GM12878 (cell line): ENCODE measurements at regions not wholly inside any gene's neighbourhood (a gene's known extent, or its start where the extent isn't known, plus 50 kb on each side); places are given as distances from the start of the nearest gene placed in this dataset.

Experiments used
- ATAC-seq: fragments of 200-7000 bp; cut with Tn5 transposase; 3 replicates; pipeline ENCODE4 v1.9.1; 2020; ENCODE audit warnings: mild to moderate bottlenecking, moderate library complexity
- BruUV-seq: library from RNA; stranded (reverse); fragments of 400-500 nt; replicated peaks from 2 replicates; lab custom pipeline; 2021; lab: Mats Ljungman, UMichigan
- CTCF ChIA-PET: fragments of 300-600 bp; sonication (Branson Sonifier 250); formaldehyde crosslinking; extraction: SDS; loops from one replicate; lab custom pipeline; 2021; ENCODE audit warnings: inconsistent platforms; lab: Yijun Ruan, JAX
- POLR2A ChIA-PET: fragments of 350-600 bp; formaldehyde crosslinking; extraction: SDS; loops from one replicate; lab custom pipeline; 2021; ENCODE audit warnings: inconsistent platforms; lab: Charles Lee
- RAD21 ChIA-PET: fragments of 300-600 bp; sonication (Branson Sonifier 250); formaldehyde crosslinking; loops from one replicate; lab custom pipeline; 2023; ENCODE audit warnings: antibody characterized with exemption; ENCODE audit not compliant: unreplicated experiment; lab: Charles Lee
- SMC1A ChIA-PET: fragments of 300-600 bp; sonication (Branson Sonifier 250); formaldehyde crosslinking; loops from one replicate; lab custom pipeline; 2023; ENCODE audit not compliant: unreplicated experiment, uncharacterized antibody; lab: Charles Lee
- DNase-seq: peaks from one replicate; pipeline ENCODE4 v3.0.0-alpha.2; 2011; ENCODE audit warnings: low read depth, low spot score
- FAIRE-seq: peaks from 3 replicates; lab custom pipeline; 2011; peaks lifted over from hg19 to GRCh38; lab: Jason Lieb, UNC
- H2AFZ ChIP-seq: 2 replicates; pipeline ENCODE4 v1.6.0; 2011; ENCODE audit warnings: low read depth, low read length, control low read depth; ENCODE audit not compliant: control insufficient read depth
- H3K27ac ChIP-seq: 2 replicates; pipeline ENCODE4 v1.5.1; 2011; ENCODE audit warnings: control low read depth; ENCODE audit not compliant: control insufficient read depth, insufficient read depth
- H3K27me3 ChIP-seq, 2 experiments: replicated peaks in 1 of 2; 2 replicates each; pipeline versions ENCODE4 v1.6.0 to v1.6.1; 2011; ENCODE audit warnings: low read length in 1 of 2; ENCODE audit not compliant: control insufficient read depth in 2 of 2, insufficient read depth in 2 of 2
- H3K36me3 ChIP-seq, 2 experiments: 2 replicates each; pipeline ENCODE4 v1.5.1; 2011; ENCODE audit warnings: low read length in 1 of 2; ENCODE audit not compliant: control insufficient read depth in 2 of 2, insufficient read depth in 2 of 2
- H3K4me1 ChIP-seq: 2 replicates; pipeline ENCODE4 v1.6.1; 2011; ENCODE audit warnings: mild to moderate bottlenecking, low read length, moderate library complexity, mixed read lengths; ENCODE audit not compliant: control insufficient read depth, insufficient read depth
- H3K4me2 ChIP-seq: 2 replicates; pipeline ENCODE4 v1.6.0; 2011; ENCODE audit warnings: control low read depth; ENCODE audit not compliant: control insufficient read depth, insufficient read depth
- H3K4me3 ChIP-seq: fragments of 200-600 bp; sonication (generic); 2 replicates; pipeline ENCODE4 v1.5.1; 2016
- H3K79me2 ChIP-seq: 2 replicates; pipeline ENCODE4 v1.6.0; 2011; ENCODE audit warnings: low read length; ENCODE audit not compliant: control insufficient read depth, insufficient read depth
- H3K9ac ChIP-seq: 2 replicates; pipeline ENCODE4 v1.8.0; 2011; ENCODE audit warnings: low read length, control low read depth, mixed read lengths; ENCODE audit not compliant: control insufficient read depth, insufficient read depth
- H3K9me3 ChIP-seq: replicated peaks from 3 replicates; pipeline ENCODE4 v1.5.1; 2011; ENCODE audit warnings: mild to moderate bottlenecking, low read length; ENCODE audit not compliant: control insufficient read depth, insufficient read depth
- H4K20me1 ChIP-seq: 2 replicates; pipeline ENCODE4 v1.6.0; 2011; ENCODE audit not compliant: control insufficient read depth, insufficient read depth
- CBFB ChIP-seq: IDR thresholded peaks from 2 replicates; pipeline ENCODE4 v1.6.1; 2016; ENCODE audit warnings: antibody characterized with exemption, low read depth
- IRF4 ChIP-seq: IDR thresholded peaks from 2 replicates; pipeline ENCODE4 v1.6.1; 2011; ENCODE audit warnings: low read depth, low read length
- POLR2AphosphoS2 ChIP-seq: IDR thresholded peaks from 2 replicates; pipeline ENCODE4 v1.6.1; 2011; ENCODE audit warnings: low read depth, mild to moderate bottlenecking, low read length, improper control_type of control experiment, moderate library complexity
- POU2F2 ChIP-seq: IDR thresholded peaks from 3 replicates; pipeline ENCODE4 v1.6.1; 2011; ENCODE audit warnings: low read depth, mild to moderate bottlenecking, low read length, borderline replicate concordance
- RBBP5 ChIP-seq: fragments of 200-600 bp; sonication (generic); conservative IDR thresholded peaks from 2 replicates; pipeline ENCODE4 v1.6.1; 2016
- RCOR1 ChIP-seq: conservative IDR thresholded peaks from 2 replicates; pipeline ENCODE4 v1.6.1; 2012; ENCODE audit warnings: low read depth, low read length, improper control_type of control experiment
- SMAD1 ChIP-seq: fragments of 450-650 bp; IDR thresholded peaks from 2 replicates; pipeline ENCODE4 v1.6.1; 2018; ENCODE audit warnings: mild to moderate bottlenecking, low read depth; ENCODE audit not compliant: partially characterized antibody
- SREBF1 ChIP-seq: IDR thresholded peaks from 2 replicates; pipeline ENCODE4 v1.6.1; 2012; ENCODE audit warnings: mild to moderate bottlenecking, low read length
- SREBF2 ChIP-seq: IDR thresholded peaks from 2 replicates; pipeline ENCODE4 v1.6.1; 2012; ENCODE audit warnings: mild to moderate bottlenecking, low read length
- TARDBP ChIP-seq: IDR thresholded peaks from 2 replicates; pipeline ENCODE4 v1.6.1; 2016; ENCODE audit warnings: borderline replicate concordance
- ZNF207 ChIP-seq: fragments of 450-650 bp; IDR thresholded peaks from 2 replicates; pipeline ENCODE4 v1.6.1; 2014; ENCODE audit warnings: antibody characterized with exemption, mild to moderate bottlenecking, borderline replicate concordance
- ZNF24 ChIP-seq: fragments of 450-650 bp; IDR thresholded peaks from 2 replicates; pipeline ENCODE4 v1.6.1; 2017; ENCODE audit warnings: antibody characterized with exemption, mild to moderate bottlenecking
- ZNF622 ChIP-seq: fragments of 450-650 bp; IDR thresholded peaks from 2 replicates; pipeline ENCODE4 v1.6.1; 2017; ENCODE audit warnings: mild to moderate bottlenecking, inconsistent platforms
- ZSCAN29 ChIP-seq: fragments of 450-650 bp; IDR thresholded peaks from 2 replicates; pipeline ENCODE4 v1.6.1; 2017; ENCODE audit warnings: mild to moderate bottlenecking, moderate library complexity
- WGBS: methylation state at CpG from one replicate; pipeline ENCODE4 v1.1.6; 2016; ENCODE audit warnings: low lambda C conversion rate; ENCODE audit not compliant: insufficient replicate concordance, insufficient coverage; ENCODE audit errors: missing lambda C conversion rate; 5-methylcytosine and 5-hydroxymethylcytosine counted together
- in situ Hi-C: fragments of 300-500 bp; cut with MboI; formaldehyde crosslinking; loops from 9 replicates; pipeline ENCODE4 v1.14.3; 2018; ENCODE audit warnings: mixed read lengths
- intact Hi-C: fragments of 100-400 bp; cut with micrococcal nuclease; formaldehyde crosslinking; loops from one replicate; pipeline ENCODE4 v1.14.2; 2022; ENCODE audit not compliant: unreplicated experiment
- TF ChIP-seq, protein P1 (sequence below), 3 experiments: IDR thresholded peaks in 2 of 3; conservative IDR thresholded peaks in 1 of 3; 2 replicates each; pipeline ENCODE4 v1.5.1; 2011; ENCODE audit warnings: low read depth in 3 of 3, low read length in 3 of 3, mild to moderate bottlenecking in 3 of 3, control low read depth in 2 of 3, moderate library complexity in 2 of 3, inconsistent platforms in 1 of 3, mixed read lengths in 1 of 3; ENCODE audit not compliant: control insufficient read depth in 2 of 3, insufficient read depth in 1 of 3; ENCODE audit errors: extremely low read depth in 1 of 3
- TF ChIP-seq, protein P2 (sequence below): IDR thresholded peaks from 2 replicates; pipeline ENCODE4 v1.6.1; 2011; ENCODE audit warnings: borderline replicate concordance, low read depth, mild to moderate bottlenecking, moderate library complexity, low read length; ENCODE audit not compliant: insufficient read depth, poor library complexity, severe bottlenecking
- TF ChIP-seq, protein P3 (sequence below): IDR thresholded peaks from 2 replicates; pipeline ENCODE4 v1.6.1; 2012; ENCODE audit warnings: low read depth, low read length, improper control_type of control experiment
- TF ChIP-seq, protein P4 (sequence below): fragments of 450-650 bp; IDR thresholded peaks from 2 replicates; pipeline ENCODE4 v1.6.1; 2017; ENCODE audit warnings: low read depth, mild to moderate bottlenecking, moderate library complexity
- TF ChIP-seq, protein P5 (sequence below): fragments of 150-350 bp; IDR thresholded peaks from 2 replicates; pipeline ENCODE4 v1.6.1; 2014; ENCODE audit warnings: mild to moderate bottlenecking, low read depth, low read length

DNA sequence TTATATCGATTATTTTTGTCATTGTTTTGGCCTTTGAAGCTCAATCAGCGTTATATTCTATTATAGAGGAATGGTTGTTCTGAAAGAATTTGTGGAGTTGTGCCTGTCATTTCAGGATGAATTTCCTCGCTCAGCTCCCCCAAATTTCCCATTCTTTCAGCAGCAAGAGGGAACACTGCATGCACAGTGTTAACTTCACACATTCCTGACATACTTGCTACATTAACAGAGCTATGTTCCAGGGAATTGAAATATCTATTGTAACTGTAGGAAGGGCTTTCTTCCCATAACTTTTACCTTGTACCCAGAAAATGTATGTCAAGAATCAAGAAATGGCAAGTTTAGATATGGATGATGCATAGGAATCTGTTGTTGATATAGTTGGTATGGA lies 379.0 kb downstream of the LRIG3 start:
- in situ Hi-C loops (loop anchor here (5.0 kb wide), 1 partner anchor 616 kb away; no protein-coding TSS in a partner anchor), intact Hi-C loops (loop anchor here (2.0 to 5.0 kb wide), 2 partner anchors 194 to 610 kb away; no protein-coding TSS in a partner anchor)
- Histone ChIP-seq H3K4me2 (no peak overlapping the region), H2AFZ (no peak overlapping the region), H3K4me3 (no peak overlapping the region), H3K27me3 (no peaks in the 10 kb centered on the region), H4K20me1 (no peaks in the 10 kb centered on the region), H3K27ac (no peak overlapping the region), H3K9ac (no peak overlapping the region), H3K4me1 (no peaks in the 10 kb centered on the region), H3K9me3 (no peaks in the 10 kb centered on the region), H3K36me3 (no peaks in the 10 kb centered on the region), H3K79me2 (no peaks in the 10 kb centered on the region)
- POLR2A ChIA-PET = no interaction called here
- TF ChIP-seq CBFB (no peak), ZSCAN29 (no peak), RCOR1 (no peak), RBBP5 (no peak), ZNF24 (no peak), TARDBP (no peak), POLR2AphosphoS2 (no peak), SREBF1 (no peak), SREBF2 (no peak), SMAD1 (no peak), ZNF622 (no peak), ZNF207 (no peak), IRF4 (no peak), POU2F2 (no peak)
- TF ChIP-seq, protein P1, sequence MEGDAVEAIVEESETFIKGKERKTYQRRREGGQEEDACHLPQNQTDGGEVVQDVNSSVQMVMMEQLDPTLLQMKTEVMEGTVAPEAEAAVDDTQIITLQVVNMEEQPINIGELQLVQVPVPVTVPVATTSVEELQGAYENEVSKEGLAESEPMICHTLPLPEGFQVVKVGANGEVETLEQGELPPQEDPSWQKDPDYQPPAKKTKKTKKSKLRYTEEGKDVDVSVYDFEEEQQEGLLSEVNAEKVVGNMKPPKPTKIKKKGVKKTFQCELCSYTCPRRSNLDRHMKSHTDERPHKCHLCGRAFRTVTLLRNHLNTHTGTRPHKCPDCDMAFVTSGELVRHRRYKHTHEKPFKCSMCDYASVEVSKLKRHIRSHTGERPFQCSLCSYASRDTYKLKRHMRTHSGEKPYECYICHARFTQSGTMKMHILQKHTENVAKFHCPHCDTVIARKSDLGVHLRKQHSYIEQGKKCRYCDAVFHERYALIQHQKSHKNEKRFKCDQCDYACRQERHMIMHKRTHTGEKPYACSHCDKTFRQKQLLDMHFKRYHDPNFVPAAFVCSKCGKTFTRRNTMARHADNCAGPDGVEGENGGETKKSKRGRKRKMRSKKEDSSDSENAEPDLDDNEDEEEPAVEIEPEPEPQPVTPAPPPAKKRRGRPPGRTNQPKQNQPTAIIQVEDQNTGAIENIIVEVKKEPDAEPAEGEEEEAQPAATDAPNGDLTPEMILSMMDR (IDR thresholded peaks at IDR 0.05 in 2 of 3, conservative IDR thresholded peaks at IDR 0.05 in 1 of 3; ENCODE audit: control insufficient read depth in 2 of 3, extremely low read depth in 1 of 3, insufficient read depth in 1 of 3, low read depth in 3 of 3, low read length in 3 of 3) = no peak
- TF ChIP-seq, protein P2, sequence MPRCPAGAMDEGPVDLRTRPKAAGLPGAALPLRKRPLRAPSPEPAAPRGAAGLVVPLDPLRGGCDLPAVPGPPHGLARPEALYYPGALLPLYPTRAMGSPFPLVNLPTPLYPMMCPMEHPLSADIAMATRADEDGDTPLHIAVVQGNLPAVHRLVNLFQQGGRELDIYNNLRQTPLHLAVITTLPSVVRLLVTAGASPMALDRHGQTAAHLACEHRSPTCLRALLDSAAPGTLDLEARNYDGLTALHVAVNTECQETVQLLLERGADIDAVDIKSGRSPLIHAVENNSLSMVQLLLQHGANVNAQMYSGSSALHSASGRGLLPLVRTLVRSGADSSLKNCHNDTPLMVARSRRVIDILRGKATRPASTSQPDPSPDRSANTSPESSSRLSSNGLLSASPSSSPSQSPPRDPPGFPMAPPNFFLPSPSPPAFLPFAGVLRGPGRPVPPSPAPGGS = no peak
- TF ChIP-seq, protein P3, sequence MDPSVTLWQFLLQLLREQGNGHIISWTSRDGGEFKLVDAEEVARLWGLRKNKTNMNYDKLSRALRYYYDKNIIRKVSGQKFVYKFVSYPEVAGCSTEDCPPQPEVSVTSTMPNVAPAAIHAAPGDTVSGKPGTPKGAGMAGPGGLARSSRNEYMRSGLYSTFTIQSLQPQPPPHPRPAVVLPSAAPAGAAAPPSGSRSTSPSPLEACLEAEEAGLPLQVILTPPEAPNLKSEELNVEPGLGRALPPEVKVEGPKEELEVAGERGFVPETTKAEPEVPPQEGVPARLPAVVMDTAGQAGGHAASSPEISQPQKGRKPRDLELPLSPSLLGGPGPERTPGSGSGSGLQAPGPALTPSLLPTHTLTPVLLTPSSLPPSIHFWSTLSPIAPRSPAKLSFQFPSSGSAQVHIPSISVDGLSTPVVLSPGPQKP = no peak
- TF ChIP-seq, protein P4, sequence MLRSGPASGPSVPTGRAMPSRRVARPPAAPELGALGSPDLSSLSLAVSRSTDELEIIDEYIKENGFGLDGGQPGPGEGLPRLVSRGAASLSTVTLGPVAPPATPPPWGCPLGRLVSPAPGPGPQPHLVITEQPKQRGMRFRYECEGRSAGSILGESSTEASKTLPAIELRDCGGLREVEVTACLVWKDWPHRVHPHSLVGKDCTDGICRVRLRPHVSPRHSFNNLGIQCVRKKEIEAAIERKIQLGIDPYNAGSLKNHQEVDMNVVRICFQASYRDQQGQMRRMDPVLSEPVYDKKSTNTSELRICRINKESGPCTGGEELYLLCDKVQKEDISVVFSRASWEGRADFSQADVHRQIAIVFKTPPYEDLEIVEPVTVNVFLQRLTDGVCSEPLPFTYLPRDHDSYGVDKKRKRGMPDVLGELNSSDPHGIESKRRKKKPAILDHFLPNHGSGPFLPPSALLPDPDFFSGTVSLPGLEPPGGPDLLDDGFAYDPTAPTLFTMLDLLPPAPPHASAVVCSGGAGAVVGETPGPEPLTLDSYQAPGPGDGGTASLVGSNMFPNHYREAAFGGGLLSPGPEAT = no peak
- TF ChIP-seq, protein P5, sequence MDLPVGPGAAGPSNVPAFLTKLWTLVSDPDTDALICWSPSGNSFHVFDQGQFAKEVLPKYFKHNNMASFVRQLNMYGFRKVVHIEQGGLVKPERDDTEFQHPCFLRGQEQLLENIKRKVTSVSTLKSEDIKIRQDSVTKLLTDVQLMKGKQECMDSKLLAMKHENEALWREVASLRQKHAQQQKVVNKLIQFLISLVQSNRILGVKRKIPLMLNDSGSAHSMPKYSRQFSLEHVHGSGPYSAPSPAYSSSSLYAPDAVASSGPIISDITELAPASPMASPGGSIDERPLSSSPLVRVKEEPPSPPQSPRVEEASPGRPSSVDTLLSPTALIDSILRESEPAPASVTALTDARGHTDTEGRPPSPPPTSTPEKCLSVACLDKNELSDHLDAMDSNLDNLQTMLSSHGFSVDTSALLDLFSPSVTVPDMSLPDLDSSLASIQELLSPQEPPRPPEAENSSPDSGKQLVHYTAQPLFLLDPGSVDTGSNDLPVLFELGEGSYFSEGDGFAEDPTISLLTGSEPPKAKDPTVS = no peak
- SMC1A ChIA-PET = interaction anchor here (0.8 to 2.6 kb wide), 6 partner anchors 13 to 624 kb away, joined by 3 to 13 read pairs (median 4); no protein-coding TSS in a partner anchor
- 19% methylated on average over 3 of the region's 3 CpGs for WGBS
- ATAC-seq (no peak), FAIRE-seq (no peak), DNase-seq (no peak)
- RAD21 ChIA-PET = interaction anchor here (2.7 kb wide), 1 partner anchor 609 kb away, joined by 10 read pairs; no protein-coding TSS in a partner anchor
- no TSS peak for BruUV-seq
- CTCF ChIA-PET = interaction anchor here (0.5 to 5.5 kb wide), 13 partner anchors 10 to 700 kb away, joined by 3 to 39 read pairs (median 3); no protein-coding TSS in a partner anchor
